ENCODE measurements at regions not wholly inside any gene's neighbourhood (a gene's known extent, or its start where the extent isn't known, plus 50 kb on each side); places are given as distances from the start of the nearest gene placed in this dataset.

- peaks cover 6% of the 10 kb centered on the region for H3K27me3 Mint-ChIP-seq
Measured at GRCh38 chr7:155167706-155168365, 97.7 kb downstream of the HTR5A start.

GRCh38 chr7:155168597-155169480 is 98.7 kb downstream of the HTR5A start:
- Mint-ChIP-seq H3K4me1 (no peaks in the 10 kb centered on the region), H3K27me3 (peaks cover 8% of the 10 kb centered on the region), H3K36me3 (no peaks in the 10 kb centered on the region), H3K9me3 (no peaks in the 10 kb centered on the region), H3K27ac (no peak overlapping the region), H3K4me3 (no peak overlapping the region)
- CTCF ChIA-PET = no interaction called here
- DNase-seq = no peak

More at GRCh38 chr7:155167706-155168365, 97.7 kb downstream of the HTR5A start:
- CTCF ChIA-PET = no interaction called here
- Mint-ChIP-seq H3K4me3 (no peak overlapping the region), H3K9me3 (no peaks in the 10 kb centered on the region), H3K36me3 (no peaks in the 10 kb centered on the region), H3K27ac (no peak overlapping the region), H3K4me1 (no peaks in the 10 kb centered on the region)
- no peak for DNase-seq

- Mint-ChIP-seq H3K36me3 (no peaks in the 10 kb centered on the region), H3K9me3 (no peaks in the 10 kb centered on the region), H3K4me1 (no peaks in the 10 kb centered on the region), H3K4me3 (no peak overlapping the region), H3K27ac (no peak overlapping the region), H3K27me3 (peaks cover 11% of the 10 kb centered on the region)
- CTCF ChIA-PET = no interaction called here
- no peak for DNase-seq
Measured at GRCh38 chr7:155169498-155170065, 99.5 kb downstream of the HTR5A start.

GRCh38 chr7:155170331-155170730 is 100.2 kb downstream of the HTR5A start:
- DNase-seq = no peak
- Mint-ChIP-seq H3K27me3 (peaks cover 12% of the 10 kb centered on the region), H3K4me3 (no peak overlapping the region), H3K9me3 (no peaks in the 10 kb centered on the region), H3K27ac (no peak overlapping the region), H3K36me3 (no peaks in the 10 kb centered on the region), H3K4me1 (no peaks in the 10 kb centered on the region)
- CTCF ChIA-PET = no interaction called here

- Mint-ChIP-seq H3K27ac (no peak overlapping the region), H3K9me3 (no peaks in the 10 kb centered on the region), H3K4me3 (no peak overlapping the region), H3K4me1 (no peaks in the 10 kb centered on the region), H3K27me3 (peaks cover 12% of the 10 kb centered on the region), H3K36me3 (no peaks in the 10 kb centered on the region)
- no peak for DNase-seq
- CTCF ChIA-PET = no interaction called here
Measured at GRCh38 chr7:155172141-155172540, 102.0 kb downstream of the HTR5A start.

- H3K9me3 Mint-ChIP-seq = no peaks in the 10 kb centered on the region
- no peak overlapping the region for H3K4me3 Mint-ChIP-seq
- no peak overlapping the region for H3K27ac Mint-ChIP-seq
- DNase-seq = no peak
- H3K4me1 Mint-ChIP-seq = no peaks in the 10 kb centered on the region
- CTCF ChIA-PET = no interaction called here
- peaks cover 12% of the 10 kb centered on the region for H3K27me3 Mint-ChIP-seq
- H3K36me3 Mint-ChIP-seq = no peaks in the 10 kb centered on the region
Measured at GRCh38 chr7:155173905-155174304, 103.8 kb downstream of the HTR5A start.

GRCh38 chr7:155178096-155178495 is 108.0 kb downstream of the HTR5A start:
- DNase-seq = no peak
- Mint-ChIP-seq H3K4me1 (no peaks in the 10 kb centered on the region), H3K9me3 (no peaks in the 10 kb centered on the region), H3K4me3 (no peak overlapping the region), H3K36me3 (no peaks in the 10 kb centered on the region), H3K27ac (no peak overlapping the region), H3K27me3 (peaks cover 19% of the 10 kb centered on the region)
- CTCF ChIA-PET = no interaction called here

GRCh38 chr7:155181768-155182167 is 111.6 kb downstream of the HTR5A start:
- Mint-ChIP-seq H3K4me1 (no peaks in the 10 kb centered on the region), H3K27me3 (peaks cover 21% of the 10 kb centered on the region), H3K27ac (no peak overlapping the region), H3K36me3 (no peaks in the 10 kb centered on the region), H3K9me3 (peaks cover 21% of the 10 kb centered on the region), H3K4me3 (no peak overlapping the region)
- DNase-seq = no peak
- CTCF ChIA-PET = no interaction called here

GRCh38 chr7:155182406-155182970 is 112.4 kb downstream of the HTR5A start:
- peaks cover 25% of the 10 kb centered on the region for H3K9me3 Mint-ChIP-seq
- DNase-seq = no peak
- H3K27ac Mint-ChIP-seq = no peak overlapping the region
- H3K4me1 Mint-ChIP-seq = no peaks in the 10 kb centered on the region
- H3K36me3 Mint-ChIP-seq = no peaks in the 10 kb centered on the region
- H3K27me3 Mint-ChIP-seq = peaks cover 27% of the 10 kb centered on the region
- no peak overlapping the region for H3K4me3 Mint-ChIP-seq
- CTCF ChIA-PET = no interaction called here

GRCh38 chr7:155183655-155184054 is 113.5 kb downstream of the HTR5A start:
- DNase-seq = no peak
- Mint-ChIP-seq H3K4me3 (no peak overlapping the region), H3K4me1 (peaks cover 5% of the 10 kb centered on the region), H3K36me3 (no peaks in the 10 kb centered on the region), H3K9me3 (peaks cover 25% of the 10 kb centered on the region), H3K27ac (no peak overlapping the region), H3K27me3 (peaks cover 27% of the 10 kb centered on the region)
- CTCF ChIA-PET = no interaction called here

- CTCF ChIA-PET = interaction anchor here (1.3 kb wide), 1 partner anchor 160 kb away, joined by 5 read pairs; no protein-coding TSS in a partner anchor
- H3K27me3 Mint-ChIP-seq = peaks cover 28% of the 10 kb centered on the region
- no peak overlapping the region for H3K27ac Mint-ChIP-seq
- no peak for DNase-seq
- H3K36me3 Mint-ChIP-seq = no peaks in the 10 kb centered on the region
- peaks cover 6% of the 10 kb centered on the region for H3K4me1 Mint-ChIP-seq
- no peak overlapping the region for H3K4me3 Mint-ChIP-seq
- peaks cover 25% of the 10 kb centered on the region for H3K9me3 Mint-ChIP-seq
Measured at GRCh38 chr7:155184923-155185322, 112.8 kb upstream of the INSIG1 start.

GRCh38 chr7:155187061-155187785 is 110.5 kb upstream of the INSIG1 start:
- peaks cover 36% of the 10 kb centered on the region for H3K27me3 Mint-ChIP-seq
- no peak overlapping the region for H3K27ac Mint-ChIP-seq
- peaks cover 25% of the 10 kb centered on the region for H3K9me3 Mint-ChIP-seq
- CTCF ChIA-PET = no interaction called here
- no peak for DNase-seq
- peaks cover 9% of the 10 kb centered on the region for H3K4me1 Mint-ChIP-seq
- H3K4me3 Mint-ChIP-seq = no peak overlapping the region
- no peaks in the 10 kb centered on the region for H3K36me3 Mint-ChIP-seq

GRCh38 chr7:155188357-155188756 is 109.3 kb upstream of the INSIG1 start:
- peaks cover 9% of the 10 kb centered on the region for H3K4me1 Mint-ChIP-seq
- H3K27me3 Mint-ChIP-seq = peaks cover 43% of the 10 kb centered on the region
- no peaks in the 10 kb centered on the region for H3K36me3 Mint-ChIP-seq
- no peak overlapping the region for H3K4me3 Mint-ChIP-seq
- DNase-seq = no peak
- H3K9me3 Mint-ChIP-seq = peaks cover 25% of the 10 kb centered on the region
- no peak overlapping the region for H3K27ac Mint-ChIP-seq
- CTCF ChIA-PET = interaction anchor here (0.8 to 2.8 kb wide), 2 partner anchors 157 to 261 kb away, joined by 5 to 13 read pairs; no protein-coding TSS in a partner anchor

Data from activated naive CD4-positive, alpha-beta T cell treated with anti-CD3 and anti-CD28 coated beads, Interleukin-2, amount 10 ng/mL, durations not matched to agents 7 days and 5 days (primary cell).